ENCODE measurements at regions not wholly inside any gene's neighbourhood (a gene's known extent, or its start where the extent isn't known, plus 50 kb on each side); places are given as distances from the start of the nearest gene placed in this dataset.

- Histone ChIP-seq H3K4me1 (peaks cover 0 to 19% (median 0%) of the 10 kb centered on the region in 4 donors), H3K27ac (no peak overlapping the region), H3K27me3 (peaks cover 0 to 5% of the 10 kb centered on the region in 2 donors), H3K4me3 (no peak overlapping the region), H3K9me3 (no peaks in the 10 kb centered on the region), H3K36me3 (no peaks in the 10 kb centered on the region)
- TF ChIP-seq CTCF (IDR thresholded peaks at IDR 0.05) = no peak
- no peak for TF ChIP-seq POLR2A (IDR thresholded peaks at IDR 0.05)
- TF ChIP-seq EP300 (IDR thresholded peaks at IDR 0.05) = no peak
- 93 to 97% methylated on average over 24 to 25 of the region's 25 CpGs for WGBS, 2 donors
- no peak for DNase-seq (ENCODE audit: low spot score in 2 of 2)
Observed at GRCh38 chr6:168229368-168229752, 90.2 kb downstream of the DACT2 start.

- H3K27ac ChIP-seq = no peak overlapping the region
- H3K27me3 ChIP-seq = peaks cover 0 to 5% of the 10 kb centered on the region in 2 donors
- H3K9me3 ChIP-seq = no peaks in the 10 kb centered on the region
- 91 to 93% methylated on average over 24 of the region's 24 CpGs for WGBS, 2 donors
- no peak for DNase-seq (ENCODE audit: low spot score in 2 of 2)
- TF ChIP-seq EP300 (IDR thresholded peaks at IDR 0.05) (no peak), CTCF (IDR thresholded peaks at IDR 0.05) (no peak), POLR2A (IDR thresholded peaks at IDR 0.05) (no peak)
- peaks cover 0 to 19% (median 0%) of the 10 kb centered on the region in 4 donors for H3K4me1 ChIP-seq
- no peaks in the 10 kb centered on the region for H3K36me3 ChIP-seq
- no peak overlapping the region for H3K4me3 ChIP-seq
Observed at GRCh38 chr6:168228676-168229367, 90.8 kb downstream of the DACT2 start.

GRCh38 chr6:168227840-168228239, 91.7 kb downstream of the DACT2 start:
- WGBS, 2 donors = 83 to 85% methylated on average over 15 of the region's 15 CpGs
- Histone ChIP-seq H3K4me1 (peaks cover 0 to 19% (median 0%) of the 10 kb centered on the region in 4 donors), H3K9me3 (no peaks in the 10 kb centered on the region), H3K4me3 (no peak overlapping the region), H3K27me3 (peaks cover 0 to 5% of the 10 kb centered on the region in 2 donors), H3K27ac (no peak overlapping the region), H3K36me3 (no peaks in the 10 kb centered on the region)
- no peak for TF ChIP-seq CTCF (IDR thresholded peaks at IDR 0.05)
- no peak for TF ChIP-seq EP300 (IDR thresholded peaks at IDR 0.05)
- no peak for TF ChIP-seq POLR2A (IDR thresholded peaks at IDR 0.05)
- no peak for DNase-seq (ENCODE audit: low spot score in 2 of 2)

- Histone ChIP-seq H3K4me1 (peaks cover 0 to 21% (median 0%) of the 10 kb centered on the region in 4 donors), H3K9me3 (no peaks in the 10 kb centered on the region), H3K4me3 (no peak overlapping the region), H3K27ac (peak overlapping the region in 1 of 4 donors; percentile 52), H3K36me3 (no peaks in the 10 kb centered on the region), H3K27me3 (peaks cover 0 to 5% of the 10 kb centered on the region in 2 donors)
- 37 to 41% methylated on average over 8 of the region's 8 CpGs for WGBS, 2 donors
- TF ChIP-seq EP300 (IDR thresholded peaks at IDR 0.05) (no peak), POLR2A (IDR thresholded peaks at IDR 0.05) (no peak), CTCF (IDR thresholded peaks at IDR 0.05) (no peak)
- DNase-seq (ENCODE audit: low spot score in 2 of 2) = no peak
Observed at GRCh38 chr6:168226902-168227318, 92.7 kb downstream of the DACT2 start.

GRCh38 chr6:168226061-168226752, 93.4 kb downstream of the DACT2 start:
- Histone ChIP-seq H3K27me3 (peaks cover 0 to 5% of the 10 kb centered on the region in 2 donors), H3K27ac (peak overlapping the region in 1 of 4 donors; percentile 52), H3K9me3 (no peaks in the 10 kb centered on the region), H3K4me1 (peaks cover 0 to 27% (median 0%) of the 10 kb centered on the region in 4 donors), H3K36me3 (no peaks in the 10 kb centered on the region), H3K4me3 (no peak overlapping the region)
- 39% methylated on average over 9 of the region's 9 CpGs for WGBS, 2 donors
- no peak for DNase-seq (ENCODE audit: low spot score in 2 of 2)
- TF ChIP-seq CTCF (IDR thresholded peaks at IDR 0.05) = no peak
- no peak for TF ChIP-seq EP300 (IDR thresholded peaks at IDR 0.05)
